ENCODE measurements at regions not wholly inside any gene's neighbourhood (a gene's known extent, or its start where the extent isn't known, plus 50 kb on each side); places are given as distances from the start of the nearest gene placed in this dataset.

DNA sequence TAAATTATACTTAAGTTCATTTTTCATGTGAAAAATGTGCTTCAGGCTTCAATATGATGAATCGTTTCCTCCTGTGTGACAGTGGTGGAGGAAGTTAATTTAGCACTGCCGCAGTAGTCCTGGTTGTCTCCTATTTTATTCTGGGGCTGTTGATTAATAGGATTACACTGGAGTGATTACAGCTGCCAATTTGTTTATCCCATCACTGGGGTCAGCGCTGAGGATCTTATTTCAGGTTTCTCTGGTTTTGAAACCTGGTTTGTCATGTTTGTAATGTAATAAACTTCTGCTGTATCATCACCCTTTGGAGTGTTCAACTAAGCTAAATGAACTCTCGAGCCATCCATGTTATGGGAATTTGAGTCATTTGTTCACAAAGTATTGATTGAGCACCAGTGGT lies 241.7 kb upstream of the KCNN2 start:
- Mint-ChIP-seq H3K4me1 (no peaks in the 10 kb centered on the region), H3K9me3 (ENCODE audit: insufficient read depth) (no peaks in the 10 kb centered on the region), H3K4me3 (no peak overlapping the region), H3K27me3 (no peaks in the 10 kb centered on the region), H3K27ac (no peak overlapping the region)
- H3K27ac ChIP-seq (ENCODE audit: low read length in 2 of 2), result no peak overlapping the region
- H3K79me2 ChIP-seq (ENCODE audit: control insufficient read depth, insufficient read depth, low read length), result no peaks in the 10 kb centered on the region
- H3K4me1 ChIP-seq (ENCODE audit: control insufficient read depth in 2 of 2, insufficient read depth in 2 of 2, low read length in 2 of 2), result no peaks in the 10 kb centered on the region
- DNase-seq (no peak), ATAC-seq (ENCODE audit: low read depth) (no peak)
- no peaks in the 10 kb centered on the region for H3K9me3 ChIP-seq (ENCODE audit: control extremely low read depth in 1 of 3, control insufficient read depth in 2 of 3, insufficient read depth in 1 of 3, low read length in 2 of 3)
- H3K27me3 ChIP-seq (replicated peaks in 1 of 4; ENCODE audit: control extremely low read depth in 1 of 4, control insufficient read depth in 3 of 4, insufficient read depth in 4 of 4, low read length in 3 of 4), result no peaks in the 10 kb centered on the region
- H4K20me1 ChIP-seq (ENCODE audit: control insufficient read depth, insufficient read depth, low read length, poor library complexity, severe bottlenecking), result no peaks in the 10 kb centered on the region
- intact Hi-C loops (cut with micrococcal nuclease), result no loop called here
- H3K36me3 ChIP-seq (replicated peaks in 1 of 2; ENCODE audit: control extremely low read depth in 1 of 2, control insufficient read depth in 1 of 2, extremely low read depth in 1 of 2, insufficient read depth in 2 of 2, low read length in 1 of 2), result no peaks in the 10 kb centered on the region
- no peak overlapping the region for H2AFZ ChIP-seq (ENCODE audit: insufficient read depth, low read depth, low read length, poor library complexity, severe bottlenecking)
- ChIA-PET POLR2A (no interaction called here), CTCF (no interaction called here)
- H3K4me3 ChIP-seq (ENCODE audit: control extremely low read depth in 1 of 5, extremely low read depth in 1 of 5, insufficient read depth in 1 of 5, low read depth in 2 of 5, low read length in 4 of 5), result no peak overlapping the region
- H3K9ac ChIP-seq (ENCODE audit: low read length), result no peak overlapping the region
- 46% methylated on average over 3 of the region's 4 CpGs for WGBS (ENCODE audit: insufficient coverage)
- no peak for TF ChIP-seq EZH2 (IDR thresholded peaks at IDR 0.05; ENCODE audit: borderline replicate concordance, insufficient read depth, low read depth, low read length, poor library complexity, severe bottlenecking)
- TF ChIP-seq, protein P1, sequence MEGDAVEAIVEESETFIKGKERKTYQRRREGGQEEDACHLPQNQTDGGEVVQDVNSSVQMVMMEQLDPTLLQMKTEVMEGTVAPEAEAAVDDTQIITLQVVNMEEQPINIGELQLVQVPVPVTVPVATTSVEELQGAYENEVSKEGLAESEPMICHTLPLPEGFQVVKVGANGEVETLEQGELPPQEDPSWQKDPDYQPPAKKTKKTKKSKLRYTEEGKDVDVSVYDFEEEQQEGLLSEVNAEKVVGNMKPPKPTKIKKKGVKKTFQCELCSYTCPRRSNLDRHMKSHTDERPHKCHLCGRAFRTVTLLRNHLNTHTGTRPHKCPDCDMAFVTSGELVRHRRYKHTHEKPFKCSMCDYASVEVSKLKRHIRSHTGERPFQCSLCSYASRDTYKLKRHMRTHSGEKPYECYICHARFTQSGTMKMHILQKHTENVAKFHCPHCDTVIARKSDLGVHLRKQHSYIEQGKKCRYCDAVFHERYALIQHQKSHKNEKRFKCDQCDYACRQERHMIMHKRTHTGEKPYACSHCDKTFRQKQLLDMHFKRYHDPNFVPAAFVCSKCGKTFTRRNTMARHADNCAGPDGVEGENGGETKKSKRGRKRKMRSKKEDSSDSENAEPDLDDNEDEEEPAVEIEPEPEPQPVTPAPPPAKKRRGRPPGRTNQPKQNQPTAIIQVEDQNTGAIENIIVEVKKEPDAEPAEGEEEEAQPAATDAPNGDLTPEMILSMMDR (IDR thresholded peaks at IDR 0.05), result no peak
- H3K4me2 ChIP-seq (replicated peaks; ENCODE audit: low read depth, low read length, poor library complexity, severe bottlenecking), result no peak overlapping the region

DNA sequence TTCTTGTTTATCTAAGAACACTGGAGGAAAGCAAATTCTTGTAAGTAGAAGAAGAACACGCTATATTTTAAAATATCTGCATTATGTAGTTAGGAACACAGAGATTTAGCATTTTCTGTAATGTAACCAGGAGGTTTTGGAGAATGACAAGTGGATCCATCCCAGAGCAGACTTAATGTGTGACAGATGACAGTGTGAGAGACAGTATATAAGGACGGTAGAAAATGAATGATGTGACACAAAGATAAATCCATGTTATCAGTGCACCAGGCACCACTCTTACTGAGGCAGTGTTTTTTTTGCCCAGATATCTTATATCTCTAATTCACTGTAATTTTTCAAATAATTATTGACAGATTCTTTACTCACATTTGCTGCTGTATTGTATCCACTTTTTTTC lies 239.0 kb upstream of the KCNN2 start:
- no peaks in the 10 kb centered on the region for H3K27me3 Mint-ChIP-seq
- H4K20me1 ChIP-seq (ENCODE audit: control insufficient read depth, insufficient read depth, low read length, poor library complexity, severe bottlenecking), result no peaks in the 10 kb centered on the region
- no peaks in the 10 kb centered on the region for H3K9me3 Mint-ChIP-seq (ENCODE audit: insufficient read depth)
- H3K27ac ChIP-seq (ENCODE audit: low read length in 2 of 2), result no peak overlapping the region
- no peak overlapping the region for H3K27ac Mint-ChIP-seq
- no peak overlapping the region for H3K4me3 ChIP-seq (ENCODE audit: control extremely low read depth in 1 of 5, extremely low read depth in 1 of 5, insufficient read depth in 1 of 5, low read depth in 2 of 5, low read length in 4 of 5)
- POLR2A ChIA-PET, result no interaction called here
- H2AFZ ChIP-seq (ENCODE audit: insufficient read depth, low read depth, low read length, poor library complexity, severe bottlenecking), result no peak overlapping the region
- DNase-seq (no peak), ATAC-seq (ENCODE audit: low read depth) (no peak)
- TF ChIP-seq, protein P1 (IDR thresholded peaks at IDR 0.05), result no peak
- TF ChIP-seq EZH2 (IDR thresholded peaks at IDR 0.05; ENCODE audit: borderline replicate concordance, insufficient read depth, low read depth, low read length, poor library complexity, severe bottlenecking), result no peak
- H3K4me1 Mint-ChIP-seq, result no peaks in the 10 kb centered on the region
- CTCF ChIA-PET, result no interaction called here
- no peaks in the 10 kb centered on the region for H3K79me2 ChIP-seq (ENCODE audit: control insufficient read depth, insufficient read depth, low read length)
- no peak overlapping the region for H3K4me3 Mint-ChIP-seq
- H3K9me3 ChIP-seq (ENCODE audit: control extremely low read depth in 1 of 3, control insufficient read depth in 2 of 3, insufficient read depth in 1 of 3, low read length in 2 of 3), result peaks cover 0 to 7% (median 0%) of the 10 kb centered on the region in 3 donors
- H3K27me3 ChIP-seq (replicated peaks in 1 of 4; ENCODE audit: control extremely low read depth in 1 of 4, control insufficient read depth in 3 of 4, insufficient read depth in 4 of 4, low read length in 3 of 4), result no peaks in the 10 kb centered on the region
- H3K36me3 ChIP-seq (replicated peaks in 1 of 2; ENCODE audit: control extremely low read depth in 1 of 2, control insufficient read depth in 1 of 2, extremely low read depth in 1 of 2, insufficient read depth in 2 of 2, low read length in 1 of 2), result no peaks in the 10 kb centered on the region
- H3K4me1 ChIP-seq (ENCODE audit: control insufficient read depth in 2 of 2, insufficient read depth in 2 of 2, low read length in 2 of 2), result no peaks in the 10 kb centered on the region
- H3K9ac ChIP-seq (ENCODE audit: low read length), result no peak overlapping the region
- no CpG with 5 or more reads among the region's 2 CpGs for WGBS (ENCODE audit: insufficient coverage)
- intact Hi-C loops (cut with micrococcal nuclease), result no loop called here
- H3K4me2 ChIP-seq (replicated peaks; ENCODE audit: low read depth, low read length, poor library complexity, severe bottlenecking), result no peak overlapping the region

All from B cell (primary cell).